Inflammatory macrophage (primary cell): ENCODE measurements at regions not wholly inside any gene's neighbourhood (a gene's known extent, or its start where the extent isn't known, plus 50 kb on each side); places are given as distances from the start of the nearest gene placed in this dataset.

Experiments
- DNase-seq, 2 donors: peaks; one replicate each; pipeline ENCODE4 v3.0.0-alpha.2; 2020 to 2022

- DNase-seq, result no peak
Measured at GRCh38 chr1:60419023-60419422, 345.5 kb upstream of the C1orf87 start.

GRCh38 chr1:60415696-60416095 is 342.1 kb upstream of the C1orf87 start:
- DNase-seq, result no peak

- DNase-seq, result no peak
Measured at GRCh38 chr1:60413091-60413490, 339.5 kb upstream of the C1orf87 start.

- DNase-seq, result no peak
Measured at GRCh38 chr1:60411591-60411990, 338.0 kb upstream of the C1orf87 start.

- no peak for DNase-seq
Measured at GRCh38 chr1:60402816-60403215, 329.2 kb upstream of the C1orf87 start.

- DNase-seq, result no peak
Measured at GRCh38 chr1:60402216-60402615, 328.6 kb upstream of the C1orf87 start.

GRCh38 chr1:60394436-60394835 is 320.9 kb upstream of the C1orf87 start:
- DNase-seq, result peak; percentile 8 to 40

GRCh38 chr1:60390593-60391282 is 317.2 kb upstream of the C1orf87 start:
- DNase-seq, result no peak

- no peak for DNase-seq
Measured at GRCh38 chr1:60388092-60388987, 314.8 kb upstream of the C1orf87 start.

GRCh38 chr1:60387175-60387574 is 313.6 kb upstream of the C1orf87 start:
- DNase-seq, result no peak

- no peak for DNase-seq
Measured at GRCh38 chr1:60386249-60386648, 312.7 kb upstream of the C1orf87 start.

GRCh38 chr1:60376196-60376595 is 302.6 kb upstream of the C1orf87 start:
- no peak for DNase-seq

GRCh38 chr1:60374537-60374936 is 301.0 kb upstream of the C1orf87 start:
- DNase-seq, result no peak

- no peak for DNase-seq
Measured at GRCh38 chr1:60367532-60367931, 294.0 kb upstream of the C1orf87 start.

GRCh38 chr1:60359431-60359830 is 285.9 kb upstream of the C1orf87 start:
- DNase-seq, result no peak

- no peak for DNase-seq
Measured at GRCh38 chr1:60350531-60350930, 277.0 kb upstream of the C1orf87 start.

GRCh38 chr1:60348884-60349283 is 275.3 kb upstream of the C1orf87 start:
- DNase-seq, result no peak

- no peak for DNase-seq
Measured at GRCh38 chr1:60345621-60346020, 272.1 kb upstream of the C1orf87 start.

GRCh38 chr1:60345049-60345448 is 271.5 kb upstream of the C1orf87 start:
- no peak for DNase-seq

GRCh38 chr1:60343736-60344135 is 270.2 kb upstream of the C1orf87 start:
- DNase-seq, result no peak

GRCh38 chr1:60342569-60342968 is 269.0 kb upstream of the C1orf87 start:
- no peak for DNase-seq

- no peak for DNase-seq
Measured at GRCh38 chr1:60341274-60341673, 267.7 kb upstream of the C1orf87 start.

GRCh38 chr1:60331647-60332046 is 258.1 kb upstream of the C1orf87 start:
- DNase-seq, result no peak

GRCh38 chr1:60329651-60330050 is 256.1 kb upstream of the C1orf87 start:
- DNase-seq, result no peak
